ENCODE measurements at regions not wholly inside any gene's neighbourhood (a gene's known extent, or its start where the extent isn't known, plus 50 kb on each side); places are given as distances from the start of the nearest gene placed in this dataset.

DNA sequence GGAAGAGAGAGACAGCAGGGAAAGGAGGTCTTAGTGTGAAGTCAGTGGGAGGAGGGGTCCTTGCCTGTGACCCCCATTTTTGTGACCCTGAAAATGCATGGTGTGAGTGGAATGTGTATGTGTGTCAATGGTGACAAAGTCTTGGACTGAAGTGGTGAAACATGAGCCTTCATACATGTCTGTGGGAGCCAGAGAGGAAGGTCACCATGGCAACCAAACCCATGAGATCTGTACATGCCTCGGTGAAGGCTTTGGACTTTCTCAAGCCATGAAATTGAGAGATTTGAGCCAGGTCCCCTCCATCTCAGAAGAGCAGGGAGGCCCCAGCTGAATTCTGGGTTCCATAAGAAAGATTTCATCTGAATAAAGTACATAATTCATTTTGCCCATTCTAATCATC, 108.7 kb downstream of the TTC8 start:
- TF ChIP-seq POLR2AphosphoS5 (IDR thresholded peaks at IDR 0.05; ENCODE audit: insufficient read depth, low read depth, low read length) (no peak), FOS (IDR thresholded peaks at IDR 0.05; ENCODE audit: borderline replicate concordance, insufficient read depth, low read length) (no peak), GATA2 (IDR thresholded peaks at IDR 0.05; ENCODE audit: insufficient read depth, insufficient read length, low read depth, low read length) (no peak), POLR2A (IDR thresholded peaks at IDR 0.05; ENCODE audit: low read depth, low read length) (no peak), MYC (IDR thresholded peaks at IDR 0.05; ENCODE audit: low read depth, low read length) (no peak), EZH2 (IDR thresholded peaks at IDR 0.05; ENCODE audit: borderline replicate concordance, low read depth, low read length, severe bottlenecking) (no peak), JUN (IDR thresholded peaks at IDR 0.05; ENCODE audit: borderline replicate concordance, insufficient read depth, insufficient read length, low read depth) (no peak)
- TF ChIP-seq, protein P1, sequence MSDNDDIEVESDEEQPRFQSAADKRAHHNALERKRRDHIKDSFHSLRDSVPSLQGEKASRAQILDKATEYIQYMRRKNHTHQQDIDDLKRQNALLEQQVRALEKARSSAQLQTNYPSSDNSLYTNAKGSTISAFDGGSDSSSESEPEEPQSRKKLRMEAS (IDR thresholded peaks at IDR 0.05; ENCODE audit: insufficient read depth, insufficient read length), result no peak
- TF ChIP-seq, protein P2, sequence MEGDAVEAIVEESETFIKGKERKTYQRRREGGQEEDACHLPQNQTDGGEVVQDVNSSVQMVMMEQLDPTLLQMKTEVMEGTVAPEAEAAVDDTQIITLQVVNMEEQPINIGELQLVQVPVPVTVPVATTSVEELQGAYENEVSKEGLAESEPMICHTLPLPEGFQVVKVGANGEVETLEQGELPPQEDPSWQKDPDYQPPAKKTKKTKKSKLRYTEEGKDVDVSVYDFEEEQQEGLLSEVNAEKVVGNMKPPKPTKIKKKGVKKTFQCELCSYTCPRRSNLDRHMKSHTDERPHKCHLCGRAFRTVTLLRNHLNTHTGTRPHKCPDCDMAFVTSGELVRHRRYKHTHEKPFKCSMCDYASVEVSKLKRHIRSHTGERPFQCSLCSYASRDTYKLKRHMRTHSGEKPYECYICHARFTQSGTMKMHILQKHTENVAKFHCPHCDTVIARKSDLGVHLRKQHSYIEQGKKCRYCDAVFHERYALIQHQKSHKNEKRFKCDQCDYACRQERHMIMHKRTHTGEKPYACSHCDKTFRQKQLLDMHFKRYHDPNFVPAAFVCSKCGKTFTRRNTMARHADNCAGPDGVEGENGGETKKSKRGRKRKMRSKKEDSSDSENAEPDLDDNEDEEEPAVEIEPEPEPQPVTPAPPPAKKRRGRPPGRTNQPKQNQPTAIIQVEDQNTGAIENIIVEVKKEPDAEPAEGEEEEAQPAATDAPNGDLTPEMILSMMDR (IDR thresholded peaks at IDR 0.05; ENCODE audit: extremely low read depth in 1 of 2, insufficient read depth in 1 of 2, low read depth in 1 of 2, low read length in 2 of 2), result no peak
- Histone ChIP-seq H3K9me1 (replicated peaks; ENCODE audit: control insufficient read depth, extremely low read depth, insufficient read depth, low read length) (no peaks in the 10 kb centered on the region), H3K27me3 (ENCODE audit: control insufficient read depth in 2 of 2, insufficient read depth in 2 of 2, low read length in 2 of 2) (no peaks in the 10 kb centered on the region), H3K9ac (replicated peaks; ENCODE audit: extremely low read depth, insufficient read depth, low read length) (no peak overlapping the region), H2AFZ (ENCODE audit: low read depth, low read length) (no peak overlapping the region), H3K4me1 (ENCODE audit: control insufficient read depth, extremely low read depth, insufficient read depth, low read length) (no peaks in the 10 kb centered on the region), H3K4me2 (ENCODE audit: insufficient read depth, low read length) (no peak overlapping the region), H4K20me1 (replicated peaks; ENCODE audit: control insufficient read depth, extremely low read depth, insufficient read depth, low read length) (no peaks in the 10 kb centered on the region), H3K4me3 (replicated peaks in 1 of 3; ENCODE audit: insufficient read depth in 1 of 3, low read depth in 1 of 3, low read length in 3 of 3) (no peak overlapping the region), H3K36me3 (ENCODE audit: control insufficient read depth in 2 of 2, extremely low read depth in 1 of 2, insufficient read depth in 2 of 2, low read length in 2 of 2) (no peaks in the 10 kb centered on the region), H3K9me3 (replicated peaks; ENCODE audit: control insufficient read depth, insufficient read depth, low read length) (no peaks in the 10 kb centered on the region), H3K79me2 (ENCODE audit: control insufficient read depth, insufficient read depth, low read length) (no peaks in the 10 kb centered on the region), H3K27ac (ENCODE audit: insufficient read depth, low read depth, low read length) (no peak overlapping the region)
- BruUV-seq (replicated peaks), result no TSS peak
- DNase-seq (ENCODE audit: low read depth, low spot score), result no peak
- dilution Hi-C loops (cut with MboI; ENCODE audit: extremely low pct_ligation_motif_present, low sequenced_read_pairs), result no loop called here
- FAIRE-seq, result no peak
- CTCF ChIA-PET, result no interaction called here
- POLR2A ChIA-PET, result no interaction called here
- intact Hi-C loops (cut with micrococcal nuclease), result no loop called here

All from endothelial cell of umbilical vein (primary cell).